ENCODE measurements at regions not wholly inside any gene's neighbourhood (a gene's known extent, or its start where the extent isn't known, plus 50 kb on each side); places are given as distances from the start of the nearest gene placed in this dataset.
"Not testable (repeated sequence)": the region's sequence is repeated elsewhere in the genome, so short reads cannot be mapped to it uniquely, and the experiment has no call there.

DNA sequence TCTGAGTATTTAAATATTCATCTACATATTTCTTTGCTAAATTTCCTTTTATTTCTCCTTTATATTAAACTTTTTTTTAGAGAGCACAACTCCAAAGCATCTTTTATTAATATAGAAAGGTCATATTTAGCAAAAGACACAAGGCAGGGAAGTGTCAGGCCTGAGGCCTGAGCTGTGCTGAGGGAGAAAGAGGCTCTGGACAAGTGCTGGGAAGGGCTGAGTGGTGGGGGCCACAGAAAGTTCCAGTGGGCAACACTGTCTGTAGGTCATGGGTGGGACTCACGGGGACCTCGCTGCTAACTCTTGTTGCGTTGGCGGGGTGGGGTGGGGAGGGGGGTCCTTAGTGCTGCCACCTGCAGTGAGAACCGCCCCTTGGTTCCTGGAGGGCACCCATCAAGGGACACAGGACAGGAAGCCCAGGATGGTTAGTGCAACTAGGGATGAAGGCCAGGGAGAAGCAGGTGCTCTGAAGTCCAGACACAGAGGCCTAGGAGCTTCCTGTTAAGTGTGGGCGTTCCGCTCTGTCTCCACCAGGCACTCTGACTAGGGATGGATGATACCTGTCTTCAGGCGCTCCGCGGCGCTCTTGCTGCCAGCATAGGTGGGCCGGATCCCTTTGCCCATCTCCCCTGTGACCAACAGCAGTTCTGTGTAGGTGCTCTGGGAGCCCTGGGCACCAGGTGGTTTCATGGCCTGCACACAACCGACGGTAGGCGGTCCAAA, 1510.5 kb downstream of the FOXD4L5 start:
- H3K27me3 ChIP-seq (ENCODE audit: insufficient read depth, low read length); H3K4me3 ChIP-seq (ENCODE audit: low read length); H3K9me3 ChIP-seq (ENCODE audit: low read depth, low read length); H3K4me1 ChIP-seq (ENCODE audit: insufficient read depth, low read length): not testable (repeated sequence)

DNA sequence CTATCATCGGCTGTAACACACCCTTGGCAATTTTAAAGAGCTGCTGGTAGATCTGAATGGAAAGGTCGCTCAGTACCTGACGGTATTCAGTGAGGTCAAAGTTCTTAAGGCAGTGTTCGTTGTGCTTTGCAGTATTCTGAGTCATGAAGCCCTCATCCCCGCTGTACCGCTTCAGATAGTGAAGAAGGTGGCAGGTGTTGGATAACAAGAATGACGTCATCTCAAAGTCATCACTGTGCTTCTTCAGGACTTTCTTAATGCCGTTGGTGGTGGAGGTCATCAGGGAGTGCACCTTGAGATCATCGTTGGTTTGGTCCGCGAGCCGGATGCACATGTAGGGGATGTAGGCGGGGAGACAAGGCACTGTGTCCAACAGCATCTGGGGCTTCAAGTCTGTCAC, 1522.8 kb downstream of the FOXD4L5 start:
- not testable (repeated sequence) for H3K4me1 ChIP-seq (ENCODE audit: insufficient read depth, low read length); H3K9me3 ChIP-seq (ENCODE audit: low read depth, low read length); H3K27me3 ChIP-seq (ENCODE audit: insufficient read depth, low read length); H3K4me3 ChIP-seq (ENCODE audit: low read length)

DNA sequence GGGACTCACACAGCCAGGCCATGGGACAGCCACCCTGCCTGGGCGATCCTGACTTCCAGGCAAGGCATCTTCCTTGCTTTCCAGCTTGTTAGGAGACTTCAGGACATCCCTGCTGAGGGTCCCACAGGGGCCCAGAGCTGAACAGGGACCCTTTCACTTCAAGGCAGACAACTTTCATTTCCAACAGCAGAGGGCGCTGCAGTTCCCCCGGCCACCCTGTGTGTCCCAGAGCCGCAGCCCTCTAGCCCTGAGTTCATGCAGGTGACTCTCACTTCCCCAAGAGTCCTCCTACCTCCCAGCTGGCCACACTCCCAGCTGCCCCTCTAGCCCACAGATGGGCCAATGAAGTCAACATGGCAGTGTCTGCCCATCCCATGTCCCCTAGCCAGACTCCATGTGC, 1556.0 kb downstream of the FOXD4L5 start:
- not testable (repeated sequence) for H3K4me3 ChIP-seq (ENCODE audit: low read length); H3K4me1 ChIP-seq (ENCODE audit: insufficient read depth, low read length); H3K9me3 ChIP-seq (ENCODE audit: low read depth, low read length); H3K27me3 ChIP-seq (ENCODE audit: insufficient read depth, low read length)

DNA sequence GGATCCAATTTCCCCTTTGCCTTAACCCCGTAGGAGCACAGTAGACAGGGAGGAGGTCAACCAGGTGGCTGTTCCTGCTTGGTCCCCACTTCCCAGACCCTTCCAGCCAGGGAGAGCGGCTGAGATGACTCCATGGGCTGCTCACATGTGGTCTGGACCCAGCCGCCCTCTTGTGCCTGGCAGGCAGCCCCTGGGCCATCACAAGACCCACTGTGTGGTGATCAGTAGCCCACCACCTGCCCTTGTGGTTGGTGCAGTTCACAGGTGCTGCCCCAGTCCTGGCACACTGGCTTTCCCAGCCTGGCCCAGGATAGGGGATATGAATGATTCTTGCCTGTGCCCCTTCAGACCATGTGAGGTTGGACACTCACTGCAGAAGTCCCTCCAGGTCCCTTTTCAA, 1556.7 kb downstream of the FOXD4L5 start:
- H3K27me3 ChIP-seq (ENCODE audit: insufficient read depth, low read length): no peaks in the 10 kb centered on the region
- H3K9me3 ChIP-seq (ENCODE audit: low read depth, low read length): no peaks in the 10 kb centered on the region
- no peaks in the 10 kb centered on the region for H3K4me1 ChIP-seq (ENCODE audit: insufficient read depth, low read length)
- no peak overlapping the region for H3K4me3 ChIP-seq (ENCODE audit: low read length)

DNA sequence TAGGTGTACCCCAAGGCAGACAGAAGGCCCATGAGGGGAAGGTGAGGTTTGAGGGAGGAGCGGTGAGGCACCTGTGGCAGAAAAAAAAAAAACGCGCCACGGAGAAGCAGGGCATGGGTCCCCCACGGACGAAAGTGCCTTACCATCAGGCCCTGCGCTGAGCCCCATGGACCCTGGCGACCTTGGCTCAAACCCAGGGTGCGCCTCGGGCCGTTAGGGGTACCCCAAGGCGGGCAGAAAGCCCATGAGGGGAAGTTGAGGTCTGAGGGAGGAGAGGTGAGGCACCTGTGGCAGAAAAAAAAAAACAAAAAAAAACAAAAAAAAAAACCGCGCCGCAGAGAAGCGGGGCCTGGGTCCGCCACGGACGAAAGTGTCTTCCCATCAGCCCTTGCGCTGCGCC, 1576.7 kb downstream of the FOXD4L5 start:
- H3K4me1 ChIP-seq (ENCODE audit: insufficient read depth, low read length): not testable (repeated sequence)

DNA sequence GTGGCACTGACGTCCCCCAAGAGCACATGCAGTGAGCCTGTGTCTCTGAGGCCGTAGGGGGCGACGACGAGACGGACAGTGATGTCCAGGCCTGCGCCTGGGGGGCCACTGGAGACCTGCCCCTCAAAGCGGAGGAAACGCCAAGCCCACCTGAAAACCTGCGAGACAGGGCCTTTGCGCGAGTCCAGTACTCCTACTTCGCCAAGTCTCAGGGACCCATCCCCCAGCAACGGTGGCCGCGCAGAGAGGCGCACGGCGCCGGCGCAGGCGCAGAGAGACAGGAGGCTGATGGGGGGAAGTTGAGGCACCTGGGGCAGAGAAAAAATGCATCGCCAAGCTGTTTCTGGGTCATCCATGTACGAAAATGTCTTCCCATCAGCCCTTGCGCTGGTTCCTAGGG, 1580.6 kb downstream of the FOXD4L5 start:
- H3K9me3 ChIP-seq (ENCODE audit: low read depth, low read length); H3K4me3 ChIP-seq (ENCODE audit: low read length); H3K27me3 ChIP-seq (ENCODE audit: insufficient read depth, low read length); H3K4me1 ChIP-seq (ENCODE audit: insufficient read depth, low read length): not testable (repeated sequence)

More for the DNA sequence above, 1576.7 kb downstream of the FOXD4L5 start:
- H3K4me3 ChIP-seq (ENCODE audit: low read length); H3K9me3 ChIP-seq (ENCODE audit: low read depth, low read length); H3K27me3 ChIP-seq (ENCODE audit: insufficient read depth, low read length): not testable (repeated sequence)

DNA sequence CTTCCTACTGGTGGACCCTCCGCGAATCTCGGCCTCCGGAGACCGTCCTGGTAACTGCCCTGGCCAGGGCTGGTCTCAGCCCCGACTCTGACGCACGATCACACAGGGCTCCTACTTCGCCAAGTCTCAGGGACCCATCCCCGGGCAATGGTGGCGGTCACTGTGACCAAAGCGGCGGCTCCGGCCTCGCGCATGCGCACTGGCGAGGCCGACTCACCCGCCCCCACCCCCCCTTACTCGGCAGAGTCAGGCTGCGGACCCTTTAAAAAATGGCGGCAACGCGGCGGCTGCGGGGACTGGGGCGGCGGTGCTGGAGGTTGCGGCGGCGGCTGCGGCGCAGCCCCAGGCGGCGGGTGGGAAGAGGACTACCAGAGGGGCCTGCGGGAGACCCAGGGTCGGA, 1581.3 kb downstream of the FOXD4L5 start:
- not testable (repeated sequence) for H3K9me3 ChIP-seq (ENCODE audit: low read depth, low read length)

DNA sequence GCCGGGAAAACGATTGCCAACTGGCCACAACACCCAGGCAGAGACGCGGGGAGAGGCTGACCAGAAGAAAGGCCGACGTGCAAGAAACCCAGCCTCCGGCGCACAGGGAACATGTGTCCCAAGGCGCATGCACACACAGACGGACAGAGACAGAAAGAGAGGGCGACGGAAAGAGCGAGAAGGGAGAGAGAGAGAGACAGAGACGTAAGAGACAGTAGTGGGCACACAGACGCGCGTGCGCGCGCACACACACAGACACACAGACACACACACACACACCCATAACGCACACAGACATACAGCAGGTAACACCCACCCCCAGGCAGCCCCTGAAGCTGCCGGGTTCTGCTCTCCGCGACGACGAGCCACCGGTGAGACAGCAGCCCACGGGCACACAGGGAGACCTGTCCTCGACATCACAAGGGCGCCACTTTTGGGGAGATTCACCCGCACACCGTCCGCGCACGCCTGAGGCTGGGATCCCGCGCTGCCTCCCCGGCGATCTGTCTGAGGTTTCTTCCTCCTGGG, 1581.8 kb downstream of the FOXD4L5 start:
- H3K4me3 ChIP-seq (ENCODE audit: low read length); H3K4me1 ChIP-seq (ENCODE audit: insufficient read depth, low read length); H3K9me3 ChIP-seq (ENCODE audit: low read depth, low read length); H3K27me3 ChIP-seq (ENCODE audit: insufficient read depth, low read length): not testable (repeated sequence)

More for the DNA sequence above, 1581.3 kb downstream of the FOXD4L5 start:
- not testable (repeated sequence) for H3K27me3 ChIP-seq (ENCODE audit: insufficient read depth, low read length); H3K4me1 ChIP-seq (ENCODE audit: insufficient read depth, low read length); H3K4me3 ChIP-seq (ENCODE audit: low read length)

All from mononuclear cell (primary cell).